Dermis microvascular lymphatic vessel endothelial cell (primary cell): ENCODE measurements at regions not wholly inside any gene's neighbourhood (a gene's known extent, or its start where the extent isn't known, plus 50 kb on each side); places are given as distances from the start of the nearest gene placed in this dataset.
"Not testable (repeated sequence)": the region's sequence is repeated elsewhere in the genome, so short reads cannot be mapped to it uniquely, and the experiment has no call there.

Source experiments
- DNase-seq, 2 donors: peaks; one replicate each; pipeline versions ENCODE4 v3.0.0 to v3.0.0-alpha.2; 2010; ENCODE audit warnings: low read depth in 2 of 2

DNA sequence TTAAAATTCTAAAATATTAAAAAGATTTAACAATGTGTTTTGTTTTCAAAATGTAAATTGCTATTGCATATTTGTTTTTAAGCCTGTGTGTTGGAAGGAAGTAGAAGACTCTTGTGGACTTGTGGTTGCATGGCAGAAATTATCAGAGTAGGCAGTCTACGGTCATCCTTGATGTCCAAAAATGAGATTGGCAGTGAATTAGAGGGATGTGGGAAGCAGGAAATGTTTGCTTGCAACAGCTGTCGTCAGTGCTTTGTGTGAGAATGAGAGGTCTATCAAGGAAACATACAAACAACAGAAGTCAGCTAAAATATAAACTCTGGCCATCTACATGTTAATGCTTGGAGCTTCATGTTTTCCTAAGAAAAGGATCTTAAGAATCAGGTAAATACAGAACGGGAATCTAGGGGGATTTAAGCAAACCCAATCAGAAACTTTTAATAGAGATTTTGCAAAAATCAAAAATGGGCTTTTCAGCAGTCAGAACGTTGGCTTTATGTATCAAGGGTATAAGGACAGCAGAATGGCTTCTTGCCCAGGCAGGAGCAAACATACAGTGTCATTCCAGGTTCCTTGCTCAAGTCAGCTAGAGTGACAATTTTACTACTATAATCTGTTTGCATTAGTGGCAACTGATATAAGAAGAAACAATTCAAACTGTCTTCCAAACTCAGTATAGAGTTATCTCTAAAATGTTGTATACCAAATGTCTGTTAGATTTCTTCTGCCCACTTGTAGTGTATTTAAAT is 196.7 kb downstream of the CYB561 start:
- peak; percentile 60 to 86 for DNase-seq

DNA sequence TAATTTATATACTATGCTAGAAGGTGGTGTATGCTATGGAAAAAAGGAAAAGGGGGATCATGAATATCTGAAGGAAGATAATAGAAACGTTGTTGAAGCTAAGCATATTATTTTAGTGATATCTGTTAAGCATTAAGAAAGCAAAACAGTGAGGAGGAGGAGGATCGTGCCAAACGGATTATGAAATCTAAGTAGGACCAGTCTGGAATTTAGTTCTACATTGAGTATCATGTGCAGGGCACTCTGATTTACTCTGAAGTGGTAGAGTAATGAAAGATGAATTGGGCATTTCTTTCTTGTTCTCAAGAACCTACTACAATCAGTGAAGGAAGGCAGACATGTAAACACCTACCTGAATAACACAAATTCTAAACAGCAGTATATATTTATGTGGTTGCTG is 195.3 kb downstream of the CYB561 start:
- no peak for DNase-seq

DNA sequence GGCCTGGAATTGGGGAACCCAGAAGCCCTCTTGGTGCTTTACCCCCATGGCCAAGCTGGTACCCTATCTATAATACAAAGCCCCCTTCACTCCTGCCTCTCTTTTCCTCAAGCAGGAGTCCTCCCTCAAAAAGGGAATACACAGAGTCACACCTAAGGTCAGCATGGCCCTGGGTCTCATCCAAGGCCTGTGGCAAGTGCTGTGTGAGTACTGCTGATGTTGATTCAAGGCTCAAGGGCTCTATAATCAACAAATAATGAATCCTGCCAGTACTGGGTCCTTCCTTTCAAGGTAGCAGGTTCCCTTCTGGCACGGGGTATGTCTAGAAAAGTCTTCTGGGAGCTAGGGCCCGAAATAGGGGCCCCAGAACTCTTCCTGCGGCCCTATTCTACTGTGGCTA is 187.3 kb downstream of the CYB561 start:
- no peak for DNase-seq

DNA sequence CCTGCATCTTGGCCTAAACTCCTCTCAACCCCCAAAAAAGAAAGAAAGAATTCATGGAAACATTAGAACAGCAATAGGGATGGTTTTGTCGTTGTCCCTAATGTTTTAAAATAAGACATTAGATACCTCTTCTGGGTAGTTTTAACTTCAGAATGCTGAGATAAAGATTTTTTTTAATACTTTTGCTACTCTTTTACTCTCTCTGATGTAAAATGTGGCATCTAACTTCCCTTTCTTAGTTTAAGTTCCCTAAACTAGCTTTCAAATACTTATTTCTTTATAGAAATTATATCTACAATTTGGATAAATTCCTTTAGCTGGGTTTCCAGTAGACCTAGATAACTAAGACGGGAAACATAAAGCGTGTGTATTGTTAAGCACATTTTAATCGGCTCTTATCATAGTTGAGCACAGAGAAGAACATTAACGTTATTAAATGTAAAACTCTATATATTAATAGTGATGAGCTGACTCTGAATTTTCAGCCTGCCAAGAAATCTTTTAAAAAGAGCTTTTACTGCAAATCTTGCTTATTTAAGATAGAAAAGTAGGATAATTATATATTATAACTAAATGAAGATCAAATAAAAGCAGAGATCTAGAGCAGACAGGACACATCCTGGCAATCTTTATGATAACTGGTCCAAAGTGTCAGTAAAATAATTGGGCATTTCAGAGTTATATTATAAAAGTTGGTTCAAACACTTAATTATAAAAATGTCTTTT is 183.2 kb downstream of the CYB561 start:
- DNase-seq: no peak

DNA sequence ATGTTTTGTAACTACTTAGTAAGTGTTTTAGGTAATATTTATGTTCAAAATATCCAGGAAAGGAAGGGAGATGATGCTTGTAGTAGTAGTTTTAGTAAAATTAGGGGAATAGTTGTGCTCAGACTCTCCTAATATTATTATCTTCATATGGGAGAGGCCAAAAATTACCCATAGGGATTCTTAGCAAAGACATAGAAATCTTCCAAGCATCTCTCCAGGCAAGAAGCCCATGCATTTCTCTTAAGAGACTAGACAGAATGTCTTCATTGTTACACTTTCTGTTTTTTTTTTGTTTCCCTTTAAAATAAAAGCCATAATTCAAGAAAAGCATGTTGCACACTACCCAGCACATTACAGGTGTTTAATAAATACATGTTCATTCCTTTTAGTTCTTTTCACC is 180.6 kb downstream of the CYB561 start:
- DNase-seq: no peak

DNA sequence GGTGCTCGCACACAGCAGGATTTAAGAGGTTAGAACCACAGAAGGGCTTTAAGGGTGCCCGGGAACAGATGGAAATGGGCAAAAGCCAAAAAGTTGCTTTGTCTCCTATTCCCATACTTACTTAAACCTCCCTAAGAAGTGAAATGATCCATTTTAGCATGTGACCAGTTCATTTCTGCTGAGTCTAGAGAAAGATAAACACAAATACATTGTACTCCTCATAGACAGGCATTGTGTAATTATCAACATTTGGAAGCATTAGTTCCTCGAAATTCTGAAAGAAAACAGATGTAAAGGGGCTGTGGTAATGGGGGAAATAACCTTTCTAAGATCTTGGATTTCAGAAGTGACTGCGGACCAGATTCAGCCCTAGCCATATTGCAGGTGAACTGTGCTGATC is 178.3 kb downstream of the CYB561 start:
- DNase-seq: no peak

DNA sequence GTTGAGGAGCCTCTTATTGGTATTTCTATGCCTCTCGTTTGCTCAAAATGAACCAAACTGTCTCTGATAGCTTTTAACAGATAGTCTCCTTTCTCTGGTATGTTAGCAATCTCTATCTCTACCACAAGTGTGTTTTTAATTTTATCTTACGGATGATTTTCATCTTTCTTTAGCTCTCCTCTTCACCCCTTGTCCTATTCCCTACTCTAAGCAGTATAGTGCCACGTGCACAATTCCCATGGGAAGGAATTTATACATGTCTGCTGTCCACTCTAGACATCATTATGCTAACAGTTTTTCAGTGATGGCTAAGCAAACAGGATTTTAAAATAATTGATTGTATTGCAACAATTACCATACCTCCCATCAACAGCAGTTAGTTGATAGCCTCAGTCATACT is 177.3 kb downstream of the CYB561 start:
- DNase-seq: no peak

DNA sequence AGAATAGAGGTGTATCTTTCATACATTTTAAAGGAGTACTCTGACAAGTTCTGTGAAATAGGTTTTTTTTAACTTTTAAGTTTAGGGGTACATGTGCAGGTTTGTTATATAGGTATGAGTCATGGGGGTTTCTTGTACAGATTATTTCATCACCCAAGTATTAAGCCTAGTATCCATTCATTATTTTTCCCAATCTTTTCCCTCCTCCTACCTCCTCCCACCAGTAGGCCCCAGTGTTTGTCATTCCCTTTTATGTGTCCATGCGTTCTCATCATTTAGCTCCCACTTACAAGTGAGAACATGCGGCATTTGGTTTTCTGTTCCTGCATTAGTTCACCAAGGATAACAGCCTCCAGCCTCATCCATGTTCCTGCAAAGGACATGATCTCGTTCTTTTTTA is 175.5 kb downstream of the CYB561 start:
- DNase-seq: no peak

DNA sequence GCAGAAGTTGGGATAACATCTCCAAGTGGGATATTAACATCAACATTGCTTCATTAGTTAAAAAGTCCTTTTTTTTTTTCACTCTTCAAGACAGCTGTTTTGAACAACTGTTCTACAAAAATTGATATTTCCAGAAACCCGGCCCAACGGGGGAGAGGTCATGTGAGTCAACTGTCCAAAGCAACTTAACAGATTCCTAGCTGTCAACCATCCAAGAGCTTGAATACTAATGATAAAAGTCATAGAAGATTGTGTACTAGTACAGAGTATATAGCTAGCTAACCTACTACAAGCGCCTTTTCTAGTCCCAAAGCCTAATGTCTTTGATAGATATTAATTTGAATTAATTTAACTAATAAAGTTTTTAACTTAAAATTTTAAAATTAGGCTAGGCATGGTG is 172.0 kb downstream of the CYB561 start:
- no peak for DNase-seq

DNA sequence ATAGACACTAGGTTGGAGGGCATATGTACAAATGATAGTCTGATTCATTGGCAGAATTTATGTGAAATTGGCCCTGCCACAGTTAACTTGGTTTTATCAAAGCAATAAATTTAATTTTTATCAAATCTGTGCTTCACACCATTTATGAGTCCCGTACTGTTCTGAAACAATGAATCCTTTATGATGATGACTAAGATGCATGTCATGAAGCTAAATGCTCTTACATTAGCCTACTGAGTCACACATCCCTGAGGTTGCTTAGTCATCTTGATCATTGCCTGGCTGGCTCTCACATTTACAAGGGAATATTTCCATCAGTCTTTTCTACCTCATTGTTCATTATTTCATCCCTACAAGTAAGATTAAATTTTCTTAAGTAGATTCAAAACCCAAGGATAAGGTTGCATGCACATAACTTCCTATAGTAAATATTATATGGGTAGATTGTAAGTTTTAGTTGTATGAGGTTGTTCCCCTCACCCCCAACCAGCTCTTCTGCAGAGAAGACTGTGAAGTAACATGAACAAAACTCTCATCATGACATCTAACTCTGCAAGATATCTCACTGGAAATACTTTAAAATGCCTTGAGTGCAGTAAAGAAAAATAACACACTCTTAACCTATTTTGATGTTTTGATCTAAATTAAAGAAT is 170.7 kb downstream of the CYB561 start:
- DNase-seq: peak; percentile 54 to 96

DNA sequence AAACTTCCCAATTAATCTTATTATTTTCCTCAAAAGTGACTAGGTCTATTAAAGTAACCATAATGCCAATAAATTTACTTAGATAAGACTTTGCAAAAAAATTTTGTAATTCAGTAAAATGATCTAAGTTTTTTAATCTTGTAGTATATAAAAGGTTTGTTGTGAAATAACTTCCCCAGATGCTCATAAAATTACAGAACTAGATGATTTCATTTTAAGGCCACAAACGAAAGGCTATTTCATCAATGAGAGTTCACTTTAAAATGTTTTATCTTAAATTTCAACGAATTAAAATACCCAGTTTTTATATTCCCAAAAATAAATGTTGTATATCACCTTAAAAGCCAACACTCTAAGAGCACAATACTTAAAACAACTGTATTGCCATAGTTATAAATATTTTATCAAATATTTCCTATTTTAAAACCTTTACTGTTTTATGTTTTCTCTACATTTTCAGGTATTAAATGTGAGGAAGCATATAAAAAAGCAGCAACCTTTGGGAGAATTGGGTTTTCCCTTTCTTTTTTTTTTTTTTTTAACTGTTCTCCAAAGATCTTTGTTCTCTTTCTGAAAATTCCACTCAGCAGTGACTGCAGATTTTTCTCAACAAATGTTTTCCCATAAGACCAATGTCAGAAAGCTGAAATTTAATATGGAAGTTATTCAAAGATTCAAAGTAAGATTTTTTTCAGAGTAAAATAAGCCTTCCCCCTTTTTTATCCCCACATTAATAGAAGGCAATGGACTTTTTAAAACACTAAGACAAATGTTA is 169.9 kb downstream of the CYB561 start:
- no peak for DNase-seq

DNA sequence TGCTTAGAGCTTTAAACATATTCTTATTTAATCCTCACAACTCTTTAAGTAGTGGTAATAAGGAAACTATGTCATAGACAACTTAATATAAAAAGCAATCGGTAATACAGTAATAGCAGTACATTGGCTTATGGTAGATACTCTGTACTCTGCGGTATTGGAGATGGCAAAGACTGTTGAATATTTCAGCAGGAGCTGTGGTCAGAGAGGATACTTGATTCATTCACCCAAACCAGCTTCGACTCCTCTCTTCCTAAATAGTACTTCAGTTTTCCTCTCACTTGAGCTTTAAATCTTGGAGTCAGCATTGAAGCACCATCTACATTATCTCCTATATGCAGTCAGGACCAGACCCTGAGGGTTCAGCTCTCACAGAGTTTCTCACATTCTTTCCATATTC is 169.3 kb downstream of the CYB561 start:
- DNase-seq: no peak

DNA sequence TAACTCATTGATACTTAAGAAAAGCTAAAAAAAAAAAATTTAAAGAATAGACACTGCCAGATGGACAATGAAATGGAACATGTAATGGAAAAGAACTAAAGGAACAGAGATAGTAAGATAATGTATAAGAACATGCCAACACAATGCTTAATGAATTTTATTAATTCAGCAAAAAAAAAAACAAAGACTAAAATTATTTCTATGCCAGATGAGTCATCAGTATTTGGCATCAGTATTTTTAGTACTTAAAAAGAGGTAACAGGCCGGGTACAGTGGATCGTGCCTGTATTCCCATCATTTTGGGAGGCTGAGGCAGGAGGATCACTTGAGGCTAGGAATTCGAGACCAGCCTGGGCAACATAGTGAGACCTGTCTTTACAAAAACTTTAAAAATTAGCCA is 168.5 kb downstream of the CYB561 start:
- DNase-seq: no peak

DNA sequence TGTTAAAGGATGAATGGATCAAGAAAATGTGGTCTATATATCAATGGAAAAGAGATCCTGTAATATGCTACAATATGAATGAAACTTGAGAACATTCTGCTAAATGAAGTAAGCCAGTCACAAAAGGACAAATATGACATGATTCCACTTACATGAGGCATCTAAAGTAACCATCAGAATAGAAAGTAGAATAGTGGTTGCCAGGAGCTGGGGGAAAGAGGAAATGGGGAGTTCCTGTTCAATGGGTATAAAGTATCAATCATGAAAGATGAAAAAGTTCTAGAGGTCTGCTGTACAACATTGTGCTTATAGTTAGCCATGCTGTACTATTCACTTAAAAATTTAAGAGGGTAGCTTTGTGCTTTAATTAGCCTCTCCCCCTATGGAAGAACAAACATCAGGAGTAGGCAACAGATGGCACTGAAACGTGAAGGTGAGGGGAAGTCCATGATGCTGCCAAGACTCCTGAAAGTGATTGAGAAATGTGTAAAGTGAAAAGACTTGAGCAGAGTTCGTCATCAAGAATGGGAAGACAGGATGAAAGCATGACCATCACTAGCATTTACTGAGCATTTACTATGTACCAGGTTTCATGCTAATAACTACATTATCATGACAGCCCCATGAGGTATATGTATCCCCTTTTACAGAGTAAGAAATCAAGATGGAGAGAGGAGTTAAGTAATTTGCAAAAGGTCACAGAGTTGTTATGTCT is 167.2 kb downstream of the CYB561 start:
- no peak for DNase-seq

DNA sequence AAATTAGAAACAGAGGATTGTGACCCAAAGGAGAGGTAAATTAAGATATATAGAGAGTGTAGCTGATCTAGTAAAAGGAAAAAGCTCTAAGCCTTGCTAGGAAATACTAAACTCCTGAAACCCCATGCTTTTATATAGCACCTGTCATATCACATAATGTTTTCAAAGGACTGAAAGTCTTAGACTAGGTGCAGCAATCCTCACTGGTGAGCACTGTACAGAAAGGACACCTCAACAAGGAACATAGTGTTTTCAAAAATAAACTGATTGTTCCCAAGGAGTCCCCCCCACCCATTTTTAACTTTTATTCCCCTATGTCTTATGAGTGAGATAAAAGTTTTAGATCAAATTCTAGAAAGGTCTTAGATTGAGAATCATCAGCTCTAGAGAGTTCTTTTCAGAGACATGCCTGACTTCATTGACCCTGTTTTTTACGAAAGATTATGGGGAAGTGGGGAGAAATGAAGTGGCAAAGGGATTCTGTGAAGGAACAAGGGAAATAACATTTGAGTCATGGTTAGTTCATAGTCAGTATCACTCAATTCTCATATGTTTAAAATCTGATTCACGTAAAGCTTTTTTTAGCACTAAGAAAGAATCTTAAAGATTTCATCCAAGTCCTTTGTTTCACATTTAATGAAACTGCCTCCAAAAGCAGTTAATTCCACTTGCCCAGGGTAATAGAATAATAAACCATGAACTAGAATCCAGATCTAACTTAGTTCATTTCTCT is 166.4 kb downstream of the CYB561 start:
- peak in 1 of 2 donors; percentile 70 for DNase-seq

DNA sequence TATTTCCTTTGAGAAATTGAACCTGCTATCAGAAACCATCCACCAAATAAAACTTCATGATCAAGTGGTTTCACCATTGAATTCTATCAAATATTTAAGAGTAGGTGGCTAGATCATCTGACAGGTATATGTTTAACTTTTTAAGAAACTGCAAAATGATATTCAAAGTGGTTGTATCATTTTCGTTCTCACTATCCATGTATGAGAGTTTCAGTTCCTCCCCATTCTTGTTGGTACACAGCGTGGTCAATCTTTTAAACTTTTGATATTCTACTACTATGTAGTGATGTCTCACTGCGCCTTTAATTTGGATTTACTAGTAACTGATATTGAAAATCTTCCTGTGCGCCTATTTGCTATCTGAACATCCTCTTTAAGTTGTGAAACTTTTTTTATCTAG is 163.7 kb downstream of the CYB561 start:
- no peak for DNase-seq

DNA sequence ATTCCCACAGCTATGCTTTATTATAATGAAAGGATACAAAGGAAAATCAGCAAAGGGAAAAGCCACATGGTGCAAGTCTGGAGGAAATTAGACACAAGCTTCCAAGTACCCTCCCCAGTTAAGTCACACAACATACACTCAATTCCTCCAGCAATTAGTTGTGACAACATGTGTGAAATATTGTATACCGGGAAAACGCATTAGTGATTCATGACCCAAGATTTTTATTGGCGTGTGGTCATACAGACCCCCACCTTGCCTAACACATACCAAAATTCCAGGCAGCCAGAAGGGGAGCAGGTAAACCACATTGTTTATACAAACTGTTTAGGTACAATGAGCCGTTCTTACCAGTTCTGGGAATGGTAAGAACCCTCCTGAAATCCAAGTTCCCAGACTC is 160.6 kb downstream of the CYB561 start:
- DNase-seq: no peak

DNA sequence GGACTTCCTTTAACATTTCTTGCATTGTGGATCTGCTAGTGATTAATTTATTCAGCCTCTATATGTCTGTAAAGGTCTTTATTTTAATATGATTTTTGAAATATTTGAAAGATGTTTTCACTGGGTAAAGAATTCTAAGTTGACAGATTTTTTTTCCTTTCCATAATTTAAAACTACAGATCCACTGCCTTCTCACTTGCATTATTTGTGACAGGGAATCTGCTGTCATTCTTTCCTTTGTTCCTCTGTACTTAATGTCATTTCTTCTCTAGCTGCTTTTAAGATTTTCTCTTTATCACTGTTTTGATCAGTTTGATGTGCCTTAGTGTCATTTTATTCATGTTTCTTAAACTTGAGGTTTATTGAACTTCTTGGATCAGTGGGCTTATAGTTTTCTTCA is 159.9 kb downstream of the CYB561 start:
- DNase-seq: no peak

DNA sequence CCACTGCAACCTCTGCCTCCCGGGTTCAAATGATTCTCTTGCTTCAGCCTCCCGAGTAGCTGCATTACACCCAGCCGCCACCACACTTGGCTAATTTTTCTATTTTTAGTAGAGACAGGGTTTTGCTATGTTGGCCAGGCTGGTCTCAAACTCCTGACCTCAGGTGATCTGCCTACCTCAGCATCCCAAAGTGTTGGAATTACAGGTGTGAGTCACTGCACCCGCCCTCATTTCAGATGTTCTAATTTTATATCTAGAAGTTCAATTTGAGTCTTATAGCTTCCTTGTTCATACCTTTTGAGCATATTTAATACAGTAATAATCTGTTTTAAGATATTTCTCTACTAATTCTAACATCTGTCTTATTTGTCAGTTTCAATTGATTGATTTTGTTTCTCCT is 159.1 kb downstream of the CYB561 start:
- DNase-seq: not testable (repeated sequence)

DNA sequence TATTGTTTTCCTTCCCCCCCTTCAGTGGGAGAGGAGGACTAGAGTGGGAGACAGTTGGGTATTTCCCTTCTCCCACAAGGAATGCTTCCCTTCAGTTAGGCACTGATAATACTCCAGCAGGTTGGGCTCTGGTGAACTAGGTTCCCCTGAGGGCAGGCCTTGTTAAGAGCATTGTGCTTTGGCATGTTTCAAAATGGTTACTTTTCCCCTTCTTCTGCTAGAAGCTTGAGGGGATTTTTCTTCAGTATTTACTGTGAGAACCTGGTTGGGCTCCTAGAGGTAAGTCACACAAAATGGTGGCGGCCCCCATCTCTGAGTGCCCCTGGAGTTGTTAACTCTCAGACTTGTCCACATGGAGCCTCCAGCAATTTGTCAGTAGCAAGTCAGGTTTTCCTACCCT is 156.2 kb downstream of the CYB561 start:
- DNase-seq: no peak

DNA sequence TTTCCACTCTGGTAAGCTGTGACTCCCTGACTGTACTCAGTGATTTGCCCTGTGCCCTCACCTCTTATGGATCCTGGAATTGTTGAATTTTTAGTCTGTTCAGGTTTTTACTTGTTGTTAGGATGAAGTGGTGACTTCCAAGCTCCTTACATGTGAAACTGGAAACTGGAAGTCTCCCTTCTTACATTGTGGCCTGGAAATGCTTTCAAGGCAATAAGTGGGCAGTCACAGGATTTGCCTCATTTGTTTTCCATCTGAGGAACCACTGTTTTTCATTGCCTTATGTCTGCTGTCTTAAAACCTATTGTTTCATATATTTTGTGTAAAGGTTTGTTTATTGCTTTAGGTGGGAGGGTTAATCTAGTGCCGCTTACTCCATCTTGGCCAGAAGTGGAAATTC is 155.8 kb downstream of the CYB561 start:
- DNase-seq: peak in 1 of 2 donors; percentile 9
